NCI-H774 (cell line): ENCODE measurements at regions not wholly inside any gene's neighbourhood (a gene's known extent, or its start where the extent isn't known, plus 50 kb on each side); places are given as distances from the start of the nearest gene placed in this dataset.

Experiments
- DNase-seq: peaks from one replicate; lab custom pipeline; 2025; lab: John Stamatoyannopoulos, UW

GRCh38 chr12:115423546-115423987 is 739.6 kb upstream of the TBX3 start:
- no peak for DNase-seq

- DNase-seq: no peak
Observed at GRCh38 chr12:115422845-115423545, 739.0 kb upstream of the TBX3 start.

GRCh38 chr12:115421796-115422709 is 738.1 kb upstream of the TBX3 start:
- no peak for DNase-seq

GRCh38 chr12:115421350-115421749 is 737.4 kb upstream of the TBX3 start:
- no peak for DNase-seq

- no peak for DNase-seq
Observed at GRCh38 chr12:115419145-115419646, 735.2 kb upstream of the TBX3 start.

GRCh38 chr12:115417610-115418009 is 733.6 kb upstream of the TBX3 start:
- no peak for DNase-seq

- no peak for DNase-seq
Observed at GRCh38 chr12:115416869-115417268, 732.9 kb upstream of the TBX3 start.

GRCh38 chr12:115413626-115414025 is 729.7 kb upstream of the TBX3 start:
- no peak for DNase-seq

GRCh38 chr12:115412831-115413230 is 728.9 kb upstream of the TBX3 start:
- DNase-seq: no peak

- no peak for DNase-seq
Observed at GRCh38 chr12:115411121-115411520, 727.1 kb upstream of the TBX3 start.

- DNase-seq: no peak
Observed at GRCh38 chr12:115408642-115409041, 724.7 kb upstream of the TBX3 start.

GRCh38 chr12:115407723-115408122 is 723.7 kb upstream of the TBX3 start:
- DNase-seq: no peak

GRCh38 chr12:115407036-115407435 is 723.1 kb upstream of the TBX3 start:
- DNase-seq: no peak

- no peak for DNase-seq
Observed at GRCh38 chr12:115405471-115405860, 721.5 kb upstream of the TBX3 start.

GRCh38 chr12:115404761-115405470 is 720.9 kb upstream of the TBX3 start:
- DNase-seq: no peak

GRCh38 chr12:115403689-115404088 is 719.7 kb upstream of the TBX3 start:
- DNase-seq: no peak

- DNase-seq: no peak
Observed at GRCh38 chr12:115403253-115403652, 719.3 kb upstream of the TBX3 start.

- no peak for DNase-seq
Observed at GRCh38 chr12:115402443-115403180, 718.6 kb upstream of the TBX3 start.

GRCh38 chr12:115401761-115402160 is 717.8 kb upstream of the TBX3 start:
- DNase-seq: no peak

GRCh38 chr12:115400011-115400410 is 716.0 kb upstream of the TBX3 start:
- DNase-seq: no peak

- DNase-seq: no peak
Observed at GRCh38 chr12:115398311-115398781, 714.4 kb upstream of the TBX3 start.

- DNase-seq: no peak
Observed at GRCh38 chr12:115396567-115396966, 712.6 kb upstream of the TBX3 start.
